HEK293T (cell line): ENCODE measurements at regions not wholly inside any gene's neighbourhood (a gene's known extent, or its start where the extent isn't known, plus 50 kb on each side); places are given as distances from the start of the nearest gene placed in this dataset.
"Not testable (repeated sequence)": the region's sequence is repeated elsewhere in the genome, so short reads cannot be mapped to it uniquely, and the experiment has no call there.

Experiments used
- CTCF ChIA-PET: fragments of 350-600 bp; formaldehyde crosslinking; extraction: SDS; loops from one replicate; lab custom pipeline; 2021; ENCODE audit warnings: antibody characterized with exemption, inconsistent platforms; lab: Yijun Ruan, JAX
- POLR2A ChIA-PET: fragments of 350-600 bp; formaldehyde crosslinking; extraction: SDS; loops from one replicate; lab custom pipeline; 2020; ENCODE audit warnings: antibody characterized with exemption, inconsistent platforms; lab: Yijun Ruan, JAX
- DNase-seq: peaks from one replicate; pipeline ENCODE4 v3.0.0; 2012; ENCODE audit warnings: mixed read lengths; ENCODE audit errors: extremely low spot score
- ARNT ChIP-seq: fragments of 450-650 bp; IDR thresholded peaks from 2 replicates; pipeline ENCODE4 v1.6.1; 2017; ENCODE audit warnings: mild to moderate bottlenecking
- BHLHE40 ChIP-seq: fragments of 450-650 bp; IDR thresholded peaks from 2 replicates; pipeline ENCODE4 v1.6.1; 2016; ENCODE audit warnings: mild to moderate bottlenecking, moderate library complexity, borderline replicate concordance
- CTBP1 ChIP-seq: fragments of 450-650 bp; IDR thresholded peaks from 2 replicates; pipeline ENCODE4 v1.6.1; 2016; ENCODE audit warnings: borderline replicate concordance
- ELF4 ChIP-seq: fragments of 450-650 bp; IDR thresholded peaks from 2 replicates; pipeline ENCODE4 v1.6.1; 2017; ENCODE audit warnings: antibody characterized with exemption
- FOXA1 ChIP-seq: fragments of 450-650 bp; IDR thresholded peaks from 2 replicates; pipeline ENCODE4 v1.6.1; 2016; ENCODE audit warnings: mild to moderate bottlenecking
- FOXK2 ChIP-seq: fragments of 450-650 bp; IDR thresholded peaks from 2 replicates; pipeline ENCODE4 v1.6.1; 2016; ENCODE audit warnings: mild to moderate bottlenecking
- FOXM1 ChIP-seq: fragments of 450-650 bp; IDR thresholded peaks from 2 replicates; pipeline ENCODE4 v1.6.1; 2017; ENCODE audit warnings: mild to moderate bottlenecking, borderline replicate concordance
- HDGF ChIP-seq: fragments of 450-650 bp; IDR thresholded peaks from 2 replicates; pipeline ENCODE4 v1.6.1; 2017; ENCODE audit warnings: antibody characterized with exemption, borderline replicate concordance
- L3MBTL2 ChIP-seq: fragments of 450-650 bp; conservative IDR thresholded peaks from 2 replicates; pipeline ENCODE4 v1.6.1; 2016; ENCODE audit warnings: mild to moderate bottlenecking
- LEF1 ChIP-seq: fragments of 450-650 bp; IDR thresholded peaks from 2 replicates; pipeline ENCODE4 v1.6.1; 2017; ENCODE audit warnings: mild to moderate bottlenecking, borderline replicate concordance
- NFRKB ChIP-seq: fragments of 450-650 bp; IDR thresholded peaks from 2 replicates; pipeline ENCODE4 v1.6.1; 2016; ENCODE audit warnings: mild to moderate bottlenecking, moderate library complexity
- SP1 ChIP-seq: fragments of 450-650 bp; IDR thresholded peaks from 2 replicates; pipeline ENCODE4 v1.6.1; 2017
- SUZ12 ChIP-seq: fragments of 450-650 bp; IDR thresholded peaks from 2 replicates; pipeline ENCODE4 v1.6.1; 2016; ENCODE audit warnings: mild to moderate bottlenecking
- TARDBP ChIP-seq: fragments of 450-650 bp; IDR thresholded peaks from 2 replicates; pipeline ENCODE4 v1.6.1; 2016
- ZNF384 ChIP-seq: fragments of 450-650 bp; IDR thresholded peaks from 2 replicates; pipeline ENCODE4 v1.6.1; 2016
- TF ChIP-seq, protein P1 (sequence below): fragments of 450-650 bp; IDR thresholded peaks from 2 replicates; pipeline ENCODE4 v1.6.1; 2016

DNA sequence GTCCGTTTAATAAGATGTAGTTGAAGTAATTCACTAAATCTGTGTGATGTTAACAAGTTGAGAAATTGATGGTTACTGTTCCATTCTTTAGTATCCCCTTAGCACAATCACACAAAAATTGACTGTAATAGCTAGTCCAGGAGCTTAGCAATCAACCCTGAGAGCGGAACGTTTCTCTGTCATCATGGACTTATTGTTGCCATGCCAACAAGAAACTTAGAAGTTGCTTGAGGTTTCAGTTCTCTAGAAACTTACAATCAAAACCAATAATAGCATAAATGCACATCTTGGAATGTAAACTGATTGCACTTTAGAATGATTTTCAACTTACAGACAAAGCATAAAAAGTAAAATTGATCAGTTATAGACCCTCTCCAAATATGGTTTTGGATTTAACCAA, 125.4 kb upstream of the ANKH start:
- no peak for DNase-seq
- POLR2A ChIA-PET = no interaction called here
- CTCF ChIA-PET = no interaction called here
- TF ChIP-seq L3MBTL2 = no peak
- TF ChIP-seq, protein P1, sequence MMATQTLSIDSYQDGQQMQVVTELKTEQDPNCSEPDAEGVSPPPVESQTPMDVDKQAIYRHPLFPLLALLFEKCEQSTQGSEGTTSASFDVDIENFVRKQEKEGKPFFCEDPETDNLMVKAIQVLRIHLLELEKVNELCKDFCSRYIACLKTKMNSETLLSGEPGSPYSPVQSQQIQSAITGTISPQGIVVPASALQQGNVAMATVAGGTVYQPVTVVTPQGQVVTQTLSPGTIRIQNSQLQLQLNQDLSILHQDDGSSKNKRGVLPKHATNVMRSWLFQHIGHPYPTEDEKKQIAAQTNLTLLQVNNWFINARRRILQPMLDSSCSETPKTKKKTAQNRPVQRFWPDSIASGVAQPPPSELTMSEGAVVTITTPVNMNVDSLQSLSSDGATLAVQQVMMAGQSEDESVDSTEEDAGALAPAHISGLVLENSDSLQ = no peak
- no peak for TF ChIP-seq LEF1
- no peak for TF ChIP-seq ZNF384
- TF ChIP-seq BHLHE40 = no peak
- TF ChIP-seq FOXM1 = no peak
- TF ChIP-seq CTBP1 = no peak
- TF ChIP-seq FOXK2 = no peak
- TF ChIP-seq TARDBP = no peak
- no peak for TF ChIP-seq SUZ12
- no peak for TF ChIP-seq SP1
- TF ChIP-seq FOXA1 = no peak
- TF ChIP-seq HDGF = no peak
- TF ChIP-seq ARNT = no peak
- TF ChIP-seq ELF4 = no peak
- TF ChIP-seq NFRKB = no peak

DNA sequence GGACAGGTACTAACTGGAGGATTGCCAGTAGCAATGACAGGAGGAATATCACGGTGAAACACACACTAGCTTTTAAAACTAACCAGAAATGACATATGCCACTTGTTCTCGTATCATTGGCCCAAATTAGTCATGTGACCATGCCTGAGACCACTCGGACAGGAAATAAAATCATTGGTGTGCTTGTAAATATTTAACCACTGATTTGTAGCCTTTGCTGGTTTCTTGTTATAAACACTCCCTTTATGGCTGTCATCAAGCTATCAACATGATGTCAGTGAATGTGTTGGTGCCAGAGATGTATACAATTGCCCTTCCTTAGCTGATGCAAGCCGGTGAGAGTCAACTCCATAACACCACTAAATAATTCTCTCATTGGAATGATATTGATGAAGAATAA, 123.7 kb upstream of the ANKH start:
- DNase-seq = no peak
- TF ChIP-seq FOXK2 = no peak
- TF ChIP-seq, protein P1 = no peak
- no peak for TF ChIP-seq LEF1
- TF ChIP-seq SP1 = no peak
- TF ChIP-seq CTBP1 = no peak
- no peak for TF ChIP-seq HDGF
- no peak for TF ChIP-seq FOXM1
- CTCF ChIA-PET = no interaction called here
- POLR2A ChIA-PET = no interaction called here

- DNase-seq, CTCF ChIA-PET, POLR2A ChIA-PET: not testable (repeated sequence)
These were observed 122.0 kb upstream of the ANKH start for GRCh38 chr5:14993459-14994133.

DNA sequence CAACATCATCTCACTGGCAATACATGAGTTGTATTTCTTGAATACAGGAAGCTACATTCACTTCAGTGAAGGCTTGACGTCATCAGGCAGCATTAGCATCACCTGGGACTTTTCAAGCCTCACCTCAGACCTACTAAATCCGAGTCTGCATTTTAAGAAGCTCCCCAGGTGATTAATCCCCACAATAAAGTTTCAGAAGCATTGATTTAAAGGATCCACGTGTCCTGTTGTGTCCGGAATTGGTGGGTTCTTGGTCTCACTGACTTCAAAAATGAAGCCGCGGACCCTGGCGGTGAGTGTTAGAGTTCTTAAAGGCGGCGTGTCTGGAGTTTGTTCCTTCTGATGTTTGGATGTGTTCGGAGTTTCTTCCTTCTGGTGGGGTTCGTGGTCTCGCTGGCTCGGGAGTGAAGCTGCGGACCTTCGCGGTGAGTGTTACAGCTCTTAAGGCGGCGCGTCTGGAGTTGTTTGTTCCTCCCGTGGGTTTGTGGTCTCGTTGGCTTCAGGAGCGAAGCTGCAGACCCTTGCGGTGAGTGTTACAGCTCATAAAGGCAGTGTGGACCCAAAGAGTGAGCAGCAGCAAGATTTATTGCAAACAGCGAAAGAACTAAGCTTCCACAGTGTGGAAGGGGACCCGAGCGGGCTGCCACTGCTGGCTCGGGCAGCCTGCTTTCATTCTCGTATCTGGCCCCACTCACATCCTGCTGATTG, 121.3 kb upstream of the ANKH start:
- CTCF ChIA-PET, DNase-seq, POLR2A ChIA-PET: not testable (repeated sequence)

DNA sequence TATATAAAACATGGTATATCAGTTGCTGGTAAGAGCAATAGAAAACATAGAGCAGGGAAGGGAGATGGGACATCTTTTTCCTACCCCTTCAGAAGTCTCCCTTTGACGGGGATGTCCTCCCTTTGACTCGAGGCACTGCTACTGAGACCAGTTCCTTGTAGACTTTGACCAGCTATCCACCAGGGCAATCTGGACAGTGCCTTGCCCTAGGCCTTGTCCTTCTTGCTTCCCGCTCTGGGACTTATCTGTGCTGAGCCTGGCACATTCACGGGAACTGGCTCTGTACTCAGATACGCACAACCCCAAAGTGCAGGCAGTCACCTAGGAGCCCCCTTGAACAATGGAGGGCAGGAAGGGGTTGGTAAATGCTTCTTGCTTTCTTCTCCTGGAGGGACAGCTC, 116.6 kb upstream of the ANKH start:
- ChIA-PET POLR2A (no interaction called here), CTCF (no interaction called here)
- TF ChIP-seq L3MBTL2 = no peak
- TF ChIP-seq NFRKB = no peak
- TF ChIP-seq BHLHE40 = no peak
- no peak for DNase-seq

GRCh38 chr5:14986413-14986812, 114.8 kb upstream of the ANKH start:
- DNase-seq = no peak
- TF ChIP-seq FOXM1 (no peak), L3MBTL2 (no peak), TARDBP (no peak), ARNT (no peak), BHLHE40 (no peak), FOXA1 (no peak), CTBP1 (no peak), HDGF (no peak), ELF4 (no peak), FOXK2 (no peak), LEF1 (no peak)
- ChIA-PET CTCF (no interaction called here), POLR2A (no interaction called here)

DNA sequence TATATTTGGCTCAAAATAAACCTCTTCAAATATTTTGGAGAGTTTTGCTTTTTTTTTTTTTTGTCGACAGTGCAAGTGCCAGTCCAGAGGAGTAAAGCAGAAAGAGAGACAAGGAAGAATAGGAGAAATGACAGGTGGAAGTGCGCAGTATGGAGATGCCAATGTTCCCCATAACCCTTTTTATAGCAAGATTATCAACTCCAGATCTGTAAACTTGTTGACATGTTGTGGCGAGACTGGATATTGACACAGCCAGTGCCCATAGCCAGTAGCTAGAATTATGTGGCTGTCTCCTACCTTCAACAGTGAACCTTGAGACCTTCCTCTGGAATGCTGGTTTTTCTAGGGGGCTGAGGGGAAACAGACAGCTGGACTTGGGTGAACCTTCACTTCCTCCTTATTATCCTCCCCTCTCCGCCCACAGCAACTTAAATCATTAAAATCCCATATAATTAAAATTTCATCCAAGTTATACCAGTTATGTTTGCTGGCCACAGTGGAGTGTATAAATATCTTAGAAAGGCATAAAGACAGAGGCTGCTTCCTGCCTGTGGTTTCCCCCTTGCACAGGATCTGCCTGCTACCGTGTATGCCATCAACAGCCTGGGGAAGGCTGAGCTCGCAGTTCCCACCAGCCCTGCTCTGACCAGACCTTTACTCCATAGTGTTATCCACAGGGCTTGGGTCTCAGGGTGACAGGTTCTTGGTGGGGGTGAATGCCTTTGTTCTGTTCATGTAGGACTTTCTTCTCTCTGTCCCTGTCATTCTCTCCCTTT, 112.3 kb upstream of the ANKH start:
- ChIA-PET POLR2A (no interaction called here), CTCF (no interaction called here)
- no peak for DNase-seq
- TF ChIP-seq HDGF = no peak
- TF ChIP-seq BHLHE40 = no peak
- TF ChIP-seq, protein P1 = no peak
- TF ChIP-seq FOXK2 = no peak
- no peak for TF ChIP-seq FOXM1
- TF ChIP-seq CTBP1 = no peak
- TF ChIP-seq ARNT = no peak
- no peak for TF ChIP-seq SUZ12
- TF ChIP-seq L3MBTL2 = no peak
